ENCODE measurements at regions not wholly inside any gene's neighbourhood (a gene's known extent, or its start where the extent isn't known, plus 50 kb on each side); places are given as distances from the start of the nearest gene placed in this dataset.

- TF ChIP-seq, protein P1, sequence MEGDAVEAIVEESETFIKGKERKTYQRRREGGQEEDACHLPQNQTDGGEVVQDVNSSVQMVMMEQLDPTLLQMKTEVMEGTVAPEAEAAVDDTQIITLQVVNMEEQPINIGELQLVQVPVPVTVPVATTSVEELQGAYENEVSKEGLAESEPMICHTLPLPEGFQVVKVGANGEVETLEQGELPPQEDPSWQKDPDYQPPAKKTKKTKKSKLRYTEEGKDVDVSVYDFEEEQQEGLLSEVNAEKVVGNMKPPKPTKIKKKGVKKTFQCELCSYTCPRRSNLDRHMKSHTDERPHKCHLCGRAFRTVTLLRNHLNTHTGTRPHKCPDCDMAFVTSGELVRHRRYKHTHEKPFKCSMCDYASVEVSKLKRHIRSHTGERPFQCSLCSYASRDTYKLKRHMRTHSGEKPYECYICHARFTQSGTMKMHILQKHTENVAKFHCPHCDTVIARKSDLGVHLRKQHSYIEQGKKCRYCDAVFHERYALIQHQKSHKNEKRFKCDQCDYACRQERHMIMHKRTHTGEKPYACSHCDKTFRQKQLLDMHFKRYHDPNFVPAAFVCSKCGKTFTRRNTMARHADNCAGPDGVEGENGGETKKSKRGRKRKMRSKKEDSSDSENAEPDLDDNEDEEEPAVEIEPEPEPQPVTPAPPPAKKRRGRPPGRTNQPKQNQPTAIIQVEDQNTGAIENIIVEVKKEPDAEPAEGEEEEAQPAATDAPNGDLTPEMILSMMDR (IDR thresholded peaks at IDR 0.05; ENCODE audit: insufficient read depth, low read length, poor library complexity, severe bottlenecking), result no peak
- TF ChIP-seq EZH2phosphoT487 (conservative IDR thresholded peaks at IDR 0.05; ENCODE audit: low read length), result no peak
Measured at GRCh38 chr10:88185830-88186229, 322.4 kb downstream of the PTEN start.

Measured in SU-DHL-6 (cell line).